Amniotic stem cell (primary cell): ENCODE measurements at regions not wholly inside any gene's neighbourhood (a gene's known extent, or its start where the extent isn't known, plus 50 kb on each side); places are given as distances from the start of the nearest gene placed in this dataset.
"Not testable (repeated sequence)": the region's sequence is repeated elsewhere in the genome, so short reads cannot be mapped to it uniquely, and the experiment has no call there.

Experiments used
- DNase-seq: peaks from one replicate; lab custom pipeline; 2025; lab: John Stamatoyannopoulos, UW

GRCh38 chr4:72938516-72938915 is 131.0 kb downstream of the COX18 start:
- DNase-seq = no peak

DNA sequence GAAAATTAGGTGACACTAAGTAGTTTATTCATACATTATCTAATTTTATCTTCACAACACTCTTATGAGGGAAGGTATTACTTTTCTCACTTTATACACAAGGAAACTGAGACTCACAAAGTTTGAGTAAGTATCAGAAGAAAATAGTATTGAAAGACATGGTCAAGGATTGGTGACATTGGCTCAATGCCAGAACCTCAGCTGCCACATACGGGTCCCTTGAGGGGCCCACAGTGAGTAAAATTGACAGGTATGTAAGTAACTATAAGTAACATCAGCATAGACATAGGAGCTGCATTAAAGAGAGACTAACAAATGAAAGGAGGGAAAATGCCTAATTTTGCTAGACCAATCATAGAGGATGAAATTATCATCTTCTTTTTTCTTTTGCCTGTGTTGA is 134.1 kb downstream of the COX18 start:
- DNase-seq = no peak

- DNase-seq = no peak
Measured at GRCh38 chr4:72933029-72933428, 136.5 kb downstream of the COX18 start.

DNA sequence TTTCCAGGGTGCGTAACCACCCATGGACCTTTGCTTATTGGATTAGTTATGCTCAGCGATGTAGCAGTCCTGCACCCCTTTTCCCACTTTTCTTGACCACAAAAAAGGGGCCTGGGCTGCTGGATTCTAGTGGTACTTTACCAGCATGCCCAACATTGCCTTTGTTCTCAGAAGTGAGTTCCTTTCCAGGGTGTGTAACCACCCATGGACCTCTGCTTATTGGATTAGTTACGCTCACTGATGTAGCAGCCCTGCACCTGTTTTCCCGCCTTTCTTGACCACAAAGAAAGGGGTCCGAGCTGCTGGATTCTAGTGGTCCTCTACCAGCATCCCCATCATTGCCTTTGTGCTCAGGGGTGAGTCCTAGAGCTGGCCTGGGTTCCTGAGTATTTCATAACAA is 138.2 kb downstream of the COX18 start:
- no peak for DNase-seq

GRCh38 chr4:72929596-72930274 is 139.8 kb downstream of the COX18 start:
- not testable (repeated sequence) for DNase-seq

DNA sequence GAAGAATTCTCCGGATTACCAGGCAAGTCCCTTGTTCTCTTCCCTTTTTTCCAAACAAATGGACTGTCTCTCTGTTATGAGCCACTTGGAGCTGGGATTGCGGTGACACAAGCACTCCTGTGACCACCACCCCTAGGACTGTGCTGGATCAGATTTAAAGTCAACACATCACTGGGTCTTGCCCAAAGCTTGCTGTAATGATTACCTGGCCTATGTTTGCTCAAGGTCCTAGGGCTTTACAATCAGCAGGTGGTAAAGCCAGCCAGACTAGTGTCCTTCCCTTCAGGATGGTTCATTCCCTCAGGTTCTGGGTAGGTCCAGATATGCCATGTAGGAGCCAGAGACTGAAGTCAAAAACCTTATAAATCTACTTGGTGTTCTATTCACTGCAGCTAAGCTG is 144.7 kb downstream of the COX18 start:
- no peak for DNase-seq

GRCh38 chr4:72919937-72920336 is 149.6 kb downstream of the COX18 start:
- no peak for DNase-seq

- DNase-seq = no peak
Measured at GRCh38 chr4:72919464-72919863, 150.1 kb downstream of the COX18 start.

- no peak for DNase-seq
Measured at GRCh38 chr4:72918362-72918761, 151.2 kb downstream of the COX18 start.

DNA sequence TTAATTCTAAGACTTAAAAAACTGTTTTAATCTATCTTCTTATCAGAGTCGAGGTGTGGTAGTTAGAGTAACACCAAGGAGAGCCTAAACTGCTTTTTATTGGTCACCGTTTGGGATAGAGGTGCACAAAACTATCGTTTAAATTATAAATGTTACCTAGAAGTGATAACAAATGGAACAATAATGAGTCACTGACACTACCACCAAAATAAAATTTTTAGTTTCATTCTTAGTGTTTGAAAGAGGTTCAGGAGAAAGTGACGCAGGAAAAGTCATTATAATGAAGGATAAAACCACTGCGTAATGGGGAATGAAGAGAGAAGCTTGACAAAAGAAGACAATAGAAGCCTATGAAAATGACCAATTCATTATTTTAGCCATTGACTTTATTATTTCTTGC is 158.2 kb downstream of the COX18 start:
- no peak for DNase-seq

GRCh38 chr4:72909461-72909860 is 160.1 kb downstream of the COX18 start:
- DNase-seq = no peak

DNA sequence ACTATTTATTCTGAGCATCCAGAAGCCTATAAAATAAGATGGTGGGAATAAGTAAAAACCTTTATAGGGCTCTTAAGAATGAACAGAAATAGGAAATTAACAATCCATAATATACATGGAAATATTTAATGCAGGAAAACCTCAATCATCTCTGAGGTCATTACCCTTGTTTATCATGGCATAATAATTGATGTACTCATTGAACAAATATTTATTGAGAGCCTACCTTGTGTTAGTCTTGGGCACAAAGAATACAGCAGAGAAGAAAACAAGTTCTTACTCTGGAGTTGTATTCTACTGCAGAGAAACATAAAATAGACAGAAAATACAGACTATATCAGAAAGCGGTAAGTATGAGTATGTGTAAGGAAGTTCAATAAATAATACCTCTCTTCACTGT is 167.2 kb downstream of the COX18 start:
- DNase-seq = no peak

DNA sequence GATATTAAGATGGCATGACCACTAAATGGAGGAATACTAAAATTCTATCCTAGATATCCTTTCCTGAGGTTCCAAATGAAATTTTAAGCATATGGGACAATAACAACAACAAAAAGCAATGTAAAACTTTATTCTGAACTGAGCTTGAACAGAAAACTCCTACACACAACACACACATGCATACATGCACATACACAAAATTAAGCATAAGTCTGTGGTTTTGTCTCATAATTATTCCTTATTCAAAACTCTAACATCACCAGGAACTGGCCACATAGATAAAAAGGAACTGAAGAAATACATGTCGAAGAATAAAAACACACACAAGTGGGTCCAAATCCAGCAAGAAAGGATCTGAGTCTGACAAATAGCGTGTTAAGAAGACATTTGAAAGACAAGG is 168.0 kb downstream of the COX18 start:
- no peak for DNase-seq

GRCh38 chr4:72900952-72901351 is 168.6 kb downstream of the COX18 start:
- DNase-seq = no peak

DNA sequence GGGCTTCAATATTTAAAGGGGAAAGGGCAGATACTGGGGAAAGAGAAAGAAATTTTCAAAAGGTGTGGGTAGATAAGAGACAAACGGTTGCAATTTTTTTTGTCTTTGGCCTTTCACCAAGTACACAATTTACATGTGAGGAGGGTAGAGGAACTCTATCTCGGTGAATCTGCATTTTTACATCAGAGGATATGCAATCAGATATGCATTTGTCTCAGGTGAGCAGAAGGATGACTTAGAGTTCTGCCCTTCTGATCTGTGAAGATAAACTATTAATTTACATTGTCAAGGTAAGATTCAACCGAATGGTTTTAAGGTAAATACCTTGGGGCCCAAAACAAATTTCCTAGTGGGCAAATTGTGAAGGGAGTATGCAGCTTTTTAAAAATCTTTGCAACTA is 169.9 kb downstream of the COX18 start:
- DNase-seq = no peak

- DNase-seq = no peak
Measured at GRCh38 chr4:72899214-72899613, 170.3 kb downstream of the COX18 start.

DNA sequence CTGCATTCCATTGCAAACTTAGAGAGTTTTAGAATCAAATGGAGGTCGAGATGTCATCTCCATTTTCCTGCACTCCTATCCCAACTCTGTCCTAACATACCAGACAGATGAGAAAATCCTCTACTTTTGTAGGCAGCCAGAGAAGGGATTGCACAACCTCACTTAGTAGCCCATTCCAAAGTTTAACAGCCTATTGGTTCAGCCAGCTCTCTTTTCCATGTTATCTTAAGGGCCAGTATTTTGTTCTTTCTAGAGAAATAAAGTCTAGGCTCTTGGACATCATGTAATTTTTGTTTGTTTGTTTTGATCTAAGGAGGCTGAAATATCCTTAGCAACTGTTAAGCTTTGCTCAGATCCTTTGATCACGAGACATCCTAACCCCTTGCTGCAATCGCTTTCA is 173.0 kb downstream of the COX18 start:
- DNase-seq = peak; percentile 56

- no peak for DNase-seq
Measured at GRCh38 chr4:72895408-72895807, 174.1 kb downstream of the COX18 start.

- no peak for DNase-seq
Measured at GRCh38 chr4:72893354-72894066, 176.0 kb downstream of the COX18 start.

GRCh38 chr4:72888331-72888730 is 181.2 kb downstream of the COX18 start:
- no peak for DNase-seq

DNA sequence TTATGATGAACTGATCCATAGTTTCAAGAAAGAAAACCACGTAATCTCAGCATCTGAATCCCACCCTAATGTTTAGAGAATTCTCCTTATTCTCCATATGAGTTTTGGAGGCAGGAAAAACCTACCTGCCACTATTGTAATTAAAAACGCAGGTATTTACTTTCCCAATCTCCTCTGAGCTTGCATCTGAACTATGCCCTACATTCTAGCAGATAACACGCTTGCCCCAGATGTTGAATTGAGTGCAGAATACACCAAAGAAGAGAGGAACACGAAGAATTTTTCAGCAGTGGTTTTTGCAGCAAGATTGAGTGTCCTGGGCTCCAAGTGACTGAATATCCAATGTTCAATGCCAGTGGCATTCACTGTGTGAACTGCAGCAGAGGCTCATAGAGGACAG is 182.4 kb downstream of the COX18 start:
- no peak for DNase-seq

DNA sequence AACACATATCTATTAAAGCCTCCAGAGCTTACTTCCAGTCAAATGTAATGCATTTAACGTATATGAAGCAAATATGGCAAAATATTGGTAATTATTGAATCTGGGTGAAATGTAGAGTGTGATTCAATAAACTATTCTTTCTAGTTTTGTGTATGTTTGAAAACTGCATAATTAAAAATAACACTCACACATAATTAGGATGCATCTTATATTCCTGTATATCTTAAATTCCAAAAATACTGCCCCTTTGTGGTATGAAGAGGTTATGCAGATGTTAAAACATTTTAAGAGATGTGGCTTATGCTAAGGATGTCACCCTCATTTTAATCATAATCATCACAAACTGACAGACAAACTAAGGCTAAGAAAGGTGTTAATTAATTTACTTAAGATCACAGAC is 182.9 kb downstream of the COX18 start:
- DNase-seq = no peak

GRCh38 chr4:72884225-72884624 is 185.3 kb downstream of the COX18 start:
- not testable (repeated sequence) for DNase-seq

- no peak for DNase-seq
Measured at GRCh38 chr4:72876946-72877345, 192.6 kb downstream of the COX18 start.
